GM23338 (cell line): ENCODE measurements at regions not wholly inside any gene's neighbourhood (a gene's known extent, or its start where the extent isn't known, plus 50 kb on each side); places are given as distances from the start of the nearest gene placed in this dataset.

Source experiments
- ATAC-seq: fragments of 200-7000 bp; cut with Tn5 transposase; 3 replicates; pipeline ENCODE4 v1.9.1; 2020
- DNase-seq: peaks from one replicate; pipeline ENCODE4 v3.0.0-alpha.2; 2015; ENCODE audit warnings: low spot score
- H2AFZ ChIP-seq: fragments of 200-600 bp; sonication (generic); 2 replicates; pipeline ENCODE4 v1.8.0; 2016; ENCODE audit warnings: antibody characterized with exemption, mild to moderate bottlenecking, moderate library complexity
- H3F3A ChIP-seq: fragments of 200-600 bp; sonication (generic); replicated peaks from 2 replicates; pipeline ENCODE4 v1.8.0; 2017; ENCODE audit warnings: antibody characterized with exemption, mixed run types, low read depth
- H3K27ac ChIP-seq: fragments of 200-600 bp; sonication (generic); 2 replicates; pipeline ENCODE4 v1.6.1; 2016; ENCODE audit warnings: low read depth
- H3K27me3 ChIP-seq: fragments of 200-600 bp; sonication (generic); 2 replicates; pipeline ENCODE4 v1.8.0; 2016; ENCODE audit warnings: mild to moderate bottlenecking, mixed run types, moderate library complexity; ENCODE audit not compliant: insufficient read depth
- H3K36me3 ChIP-seq: fragments of 200-600 bp; sonication (generic); 2 replicates; pipeline ENCODE4 v1.8.0; 2016; ENCODE audit warnings: mild to moderate bottlenecking; ENCODE audit not compliant: insufficient read depth
- H3K4me1 ChIP-seq: fragments of 200-600 bp; sonication (generic); 2 replicates; pipeline ENCODE4 v1.8.0; 2016; ENCODE audit warnings: mild to moderate bottlenecking, moderate library complexity; ENCODE audit not compliant: insufficient read depth
- H3K4me2 ChIP-seq: fragments of 200-600 bp; sonication (generic); 2 replicates; pipeline ENCODE4 v1.7.1; 2017; ENCODE audit warnings: mixed run types
- H3K4me3 ChIP-seq: fragments of 200-600 bp; sonication (generic); 2 replicates; pipeline ENCODE4 v1.6.1; 2016; ENCODE audit warnings: mixed run types
- H3K79me2 ChIP-seq: fragments of 200-600 bp; sonication (generic); replicated peaks from 2 replicates; pipeline ENCODE4 v1.8.0; 2017; ENCODE audit warnings: mild to moderate bottlenecking; ENCODE audit not compliant: insufficient read depth
- H3K9me2 ChIP-seq: fragments of 200-600 bp; sonication (generic); 2 replicates; pipeline ENCODE4 v1.8.0; 2017; ENCODE audit not compliant: insufficient read depth
- H4K20me1 ChIP-seq: fragments of 200-600 bp; sonication (generic); replicated peaks from 2 replicates; pipeline ENCODE4 v1.8.0; 2017; ENCODE audit warnings: mild to moderate bottlenecking; ENCODE audit not compliant: insufficient read depth
- H3K27ac Mint-ChIP-seq: 2 replicates; pipeline ENCODE4 v1.8.0; 2020; ENCODE audit warnings: inconsistent platforms, mild to moderate bottlenecking, moderate library complexity, mixed read lengths
- H3K27me3 Mint-ChIP-seq: 3 replicates; pipeline ENCODE4 v1.8.0; 2022; ENCODE audit warnings: low read depth, mild to moderate bottlenecking, moderate library complexity, mixed read lengths, inconsistent platforms; ENCODE audit not compliant: insufficient read depth, poor library complexity
- H3K36me3 Mint-ChIP-seq: 3 replicates; pipeline ENCODE4 v1.8.0; 2021; ENCODE audit warnings: low read depth, mild to moderate bottlenecking, inconsistent platforms, moderate library complexity, mixed read lengths
- H3K4me1 Mint-ChIP-seq: 3 replicates; pipeline ENCODE4 v1.8.0; 2020; ENCODE audit warnings: mild to moderate bottlenecking, inconsistent platforms, mixed read lengths
- H3K4me3 Mint-ChIP-seq: 3 replicates; pipeline ENCODE4 v1.8.0; 2021; ENCODE audit warnings: moderate library complexity, mild to moderate bottlenecking, inconsistent platforms, mixed read lengths
- H3K9me3 Mint-ChIP-seq: 3 replicates; pipeline ENCODE4 v1.8.0; 2020; ENCODE audit warnings: moderate library complexity, mild to moderate bottlenecking, inconsistent platforms, mixed read lengths
- CREB1 ChIP-seq: fragments of 250-450 bp; sonication (Bioruptor Pico); IDR thresholded peaks from 2 replicates; pipeline ENCODE4 v1.5.0; 2020; ENCODE audit warnings: low read depth, mild to moderate bottlenecking, moderate library complexity
- EZH2 ChIP-seq: fragments of 200-600 bp; sonication (generic); IDR thresholded peaks from one replicate; pipeline ENCODE4 v1.8.0; 2017; ENCODE audit warnings: antibody characterized with exemption, mild to moderate bottlenecking, low read depth; ENCODE audit not compliant: unreplicated experiment
- EZH2phosphoT487 ChIP-seq: fragments of 200-600 bp; sonication (generic); IDR thresholded peaks from one replicate; pipeline ENCODE4 v1.8.1; 2018; ENCODE audit warnings: antibody characterized with exemption; ENCODE audit not compliant: unreplicated experiment
- JUNB ChIP-seq: IDR thresholded peaks from one replicate; pipeline ENCODE4 v1.6.1; 2016; ENCODE audit warnings: antibody characterized with exemption; ENCODE audit not compliant: unreplicated experiment
- NANOG ChIP-seq: IDR thresholded peaks from 2 replicates; pipeline ENCODE4 v1.6.1; 2016; ENCODE audit warnings: antibody characterized with exemption, borderline replicate concordance
- POLR2AphosphoS5 ChIP-seq: IDR thresholded peaks from 2 replicates; pipeline ENCODE4 v1.6.1; 2016; ENCODE audit warnings: antibody characterized with exemption, low read depth
- STAT1 ChIP-seq: IDR thresholded peaks from one replicate; pipeline ENCODE4 v1.6.1; 2016; ENCODE audit warnings: antibody characterized with exemption; ENCODE audit not compliant: unreplicated experiment
- ZNF114 ChIP-seq: fragments of 250-450 bp; sonication (Bioruptor Pico); IDR thresholded peaks from 2 replicates; pipeline ENCODE4 v1.5.0; 2020; ENCODE audit warnings: mild to moderate bottlenecking, moderate library complexity
- ZNF331 ChIP-seq: fragments of 250-450 bp; sonication (Bioruptor Pico); IDR thresholded peaks from 2 replicates; pipeline ENCODE4 v1.5.0; 2020; ENCODE audit warnings: low read depth, mild to moderate bottlenecking, moderate library complexity
- ZNF462 ChIP-seq: fragments of 250-450 bp; sonication (Bioruptor Pico); IDR thresholded peaks from 2 replicates; pipeline ENCODE4 v1.5.0; 2020; ENCODE audit warnings: mild to moderate bottlenecking, moderate library complexity
- TF ChIP-seq, protein P1 (sequence below): IDR thresholded peaks from one replicate; pipeline ENCODE4 v1.6.1; 2018; ENCODE audit warnings: antibody characterized with exemption; ENCODE audit not compliant: unreplicated experiment
- TF ChIP-seq, protein P2 (sequence below), 2 experiments: fragments of 200-600 bp in 1 of 2; sonication (generic) in 1 of 2; conservative IDR thresholded peaks; 2 replicates each; pipeline versions ENCODE4 v1.5.1 to v1.6.1; 2016 to 2017; ENCODE audit warnings: antibody characterized with exemption in 2 of 2, low read depth in 2 of 2, mild to moderate bottlenecking in 2 of 2, moderate library complexity in 1 of 2
- TF ChIP-seq, protein P3 (sequence below): IDR thresholded peaks from 2 replicates; pipeline ENCODE4 v1.6.1; 2016; ENCODE audit warnings: antibody characterized with exemption

GRCh38 chr13:99133230-99133629 is 67.4 kb upstream of the UBAC2 start:
- Histone ChIP-seq H3K27ac (no peak overlapping the region), H3K4me3 (no peak overlapping the region)
- H3K36me3 Mint-ChIP-seq: no peaks in the 10 kb centered on the region; the same call in 2 of the 3 replicates

More at GRCh38 chr13:99133230-99133629, 67.4 kb upstream of the UBAC2 start:
- Mint-ChIP-seq H3K27ac (no peak overlapping the region), H3K27me3 (no peaks in the 10 kb centered on the region), H3K9me3 (no peaks in the 10 kb centered on the region), H3K4me1 (peaks cover 14% of the 10 kb centered on the region), H3K4me3 (no peak overlapping the region)
- TF ChIP-seq, protein P1, sequence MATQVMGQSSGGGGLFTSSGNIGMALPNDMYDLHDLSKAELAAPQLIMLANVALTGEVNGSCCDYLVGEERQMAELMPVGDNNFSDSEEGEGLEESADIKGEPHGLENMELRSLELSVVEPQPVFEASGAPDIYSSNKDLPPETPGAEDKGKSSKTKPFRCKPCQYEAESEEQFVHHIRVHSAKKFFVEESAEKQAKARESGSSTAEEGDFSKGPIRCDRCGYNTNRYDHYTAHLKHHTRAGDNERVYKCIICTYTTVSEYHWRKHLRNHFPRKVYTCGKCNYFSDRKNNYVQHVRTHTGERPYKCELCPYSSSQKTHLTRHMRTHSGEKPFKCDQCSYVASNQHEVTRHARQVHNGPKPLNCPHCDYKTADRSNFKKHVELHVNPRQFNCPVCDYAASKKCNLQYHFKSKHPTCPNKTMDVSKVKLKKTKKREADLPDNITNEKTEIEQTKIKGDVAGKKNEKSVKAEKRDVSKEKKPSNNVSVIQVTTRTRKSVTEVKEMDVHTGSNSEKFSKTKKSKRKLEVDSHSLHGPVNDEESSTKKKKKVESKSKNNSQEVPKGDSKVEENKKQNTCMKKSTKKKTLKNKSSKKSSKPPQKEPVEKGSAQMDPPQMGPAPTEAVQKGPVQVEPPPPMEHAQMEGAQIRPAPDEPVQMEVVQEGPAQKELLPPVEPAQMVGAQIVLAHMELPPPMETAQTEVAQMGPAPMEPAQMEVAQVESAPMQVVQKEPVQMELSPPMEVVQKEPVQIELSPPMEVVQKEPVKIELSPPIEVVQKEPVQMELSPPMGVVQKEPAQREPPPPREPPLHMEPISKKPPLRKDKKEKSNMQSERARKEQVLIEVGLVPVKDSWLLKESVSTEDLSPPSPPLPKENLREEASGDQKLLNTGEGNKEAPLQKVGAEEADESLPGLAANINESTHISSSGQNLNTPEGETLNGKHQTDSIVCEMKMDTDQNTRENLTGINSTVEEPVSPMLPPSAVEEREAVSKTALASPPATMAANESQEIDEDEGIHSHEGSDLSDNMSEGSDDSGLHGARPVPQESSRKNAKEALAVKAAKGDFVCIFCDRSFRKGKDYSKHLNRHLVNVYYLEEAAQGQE: no peak
- TF ChIP-seq JUNB (no peak), CREB1 (CRISPR knock-in tag) (no peak), NANOG (no peak), ZNF462 (CRISPR knock-in tag) (no peak), ZNF114 (CRISPR knock-in tag) (no peak), EZH2 (no peak), POLR2AphosphoS5 (no peak), ZNF331 (CRISPR knock-in tag) (no peak), EZH2phosphoT487 (no peak), STAT1 (no peak)
- TF ChIP-seq, protein P2, sequence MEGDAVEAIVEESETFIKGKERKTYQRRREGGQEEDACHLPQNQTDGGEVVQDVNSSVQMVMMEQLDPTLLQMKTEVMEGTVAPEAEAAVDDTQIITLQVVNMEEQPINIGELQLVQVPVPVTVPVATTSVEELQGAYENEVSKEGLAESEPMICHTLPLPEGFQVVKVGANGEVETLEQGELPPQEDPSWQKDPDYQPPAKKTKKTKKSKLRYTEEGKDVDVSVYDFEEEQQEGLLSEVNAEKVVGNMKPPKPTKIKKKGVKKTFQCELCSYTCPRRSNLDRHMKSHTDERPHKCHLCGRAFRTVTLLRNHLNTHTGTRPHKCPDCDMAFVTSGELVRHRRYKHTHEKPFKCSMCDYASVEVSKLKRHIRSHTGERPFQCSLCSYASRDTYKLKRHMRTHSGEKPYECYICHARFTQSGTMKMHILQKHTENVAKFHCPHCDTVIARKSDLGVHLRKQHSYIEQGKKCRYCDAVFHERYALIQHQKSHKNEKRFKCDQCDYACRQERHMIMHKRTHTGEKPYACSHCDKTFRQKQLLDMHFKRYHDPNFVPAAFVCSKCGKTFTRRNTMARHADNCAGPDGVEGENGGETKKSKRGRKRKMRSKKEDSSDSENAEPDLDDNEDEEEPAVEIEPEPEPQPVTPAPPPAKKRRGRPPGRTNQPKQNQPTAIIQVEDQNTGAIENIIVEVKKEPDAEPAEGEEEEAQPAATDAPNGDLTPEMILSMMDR (conservative IDR thresholded peaks at IDR 0.05; ENCODE audit: low read depth in 2 of 2): no peak
- TF ChIP-seq, protein P3, sequence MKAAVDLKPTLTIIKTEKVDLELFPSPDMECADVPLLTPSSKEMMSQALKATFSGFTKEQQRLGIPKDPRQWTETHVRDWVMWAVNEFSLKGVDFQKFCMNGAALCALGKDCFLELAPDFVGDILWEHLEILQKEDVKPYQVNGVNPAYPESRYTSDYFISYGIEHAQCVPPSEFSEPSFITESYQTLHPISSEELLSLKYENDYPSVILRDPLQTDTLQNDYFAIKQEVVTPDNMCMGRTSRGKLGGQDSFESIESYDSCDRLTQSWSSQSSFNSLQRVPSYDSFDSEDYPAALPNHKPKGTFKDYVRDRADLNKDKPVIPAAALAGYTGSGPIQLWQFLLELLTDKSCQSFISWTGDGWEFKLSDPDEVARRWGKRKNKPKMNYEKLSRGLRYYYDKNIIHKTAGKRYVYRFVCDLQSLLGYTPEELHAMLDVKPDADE: no peak
- Histone ChIP-seq H3K4me2 (no peak overlapping the region), H3K9me2 (0 out of 2 replicates have a peak, but pooled peaks cover 4% of the 10 kb centered on the region), H3K79me2 (no peaks in the 10 kb centered on the region), H2AFZ (peak overlapping the region; percentile 24; the same call in 1 of the 2 replicates), H3F3A (no peaks in the 10 kb centered on the region), H3K36me3 (no peaks in the 10 kb centered on the region), H4K20me1 (no peaks in the 10 kb centered on the region), H3K27me3 (no peaks in the 10 kb centered on the region), H3K4me1 (no peaks in the 10 kb centered on the region)
- ATAC-seq (no peak), DNase-seq (no peak)
